Adrenal gland (tissue), 9 donors: ENCODE measurements at regions not wholly inside any gene's neighbourhood (a gene's known extent, or its start where the extent isn't known, plus 50 kb on each side); places are given as distances from the start of the nearest gene placed in this dataset.
A peak's percentile ranks its signal among the peaks of the same experiment; 100 is the strongest.

ENCODE experiments used
- DNase-seq, 7 donors: peaks; one replicate each; pipeline ENCODE4 v3.0.0-alpha.2; 2019 to 2020
- H3K27ac ChIP-seq, 5 donors: fragments of 200-600 bp; sonication (generic) in 4 of 5; 1 replicate in 3 of 5; 2 replicates in 2 of 5; pipeline versions ENCODE4 v1.5.1 to v1.8.0; 2016 to 2020; ENCODE audit warnings: mild to moderate bottlenecking in 1 of 5
- H3K27me3 ChIP-seq: fragments of 200-600 bp; 2 replicates; pipeline ENCODE4 v1.8.0; 2021
- H3K36me3 ChIP-seq, 2 donors: fragments of 200-600 bp; replicated peaks in 1 of 2; 1 replicate in 1 of 2; 2 replicates in 1 of 2; pipeline versions ENCODE4 v1.5.1 to v1.8.0; 2018 to 2022
- H3K4me1 ChIP-seq, 2 donors: fragments of 200-600 bp; replicated peaks in 1 of 2; 1 replicate in 1 of 2; 2 replicates in 1 of 2; pipeline versions ENCODE4 v1.5.1 to v1.8.0; 2018 to 2021
- H3K4me3 ChIP-seq, 4 donors: fragments of 200-600 bp; sonication (generic) in 3 of 4; one replicate each; pipeline ENCODE4 v1.5.1; 2016 to 2018
- H3K9me3 ChIP-seq, 3 donors: fragments of 200-600 bp; sonication (generic) in 1 of 3; replicated peaks in 1 of 3; 1 replicate in 2 of 3; 2 replicates in 1 of 3; pipeline versions ENCODE4 v1.5.1 to v1.8.0; 2016 to 2021
- POLR2A ChIP-seq, 2 donors: fragments of 450-650 bp; IDR thresholded peaks; one replicate each; pipeline ENCODE4 v1.6.1; 2017; ENCODE audit warnings: antibody characterized with exemption in 2 of 2, mild to moderate bottlenecking in 2 of 2, moderate library complexity in 1 of 2
- WGBS, 4 donors: extraction: QIAGEN DNeasy Blood & Tissue Kit in 2 of 4; methylation state at CpG; one replicate each; pipeline versions ENCODE4 v1.1.5 to v1.1.7; 2013 to 2017; 5-methylcytosine and 5-hydroxymethylcytosine counted together
- intact Hi-C, 2 donors: fragments of 100-400 bp; cut with DNase I; formaldehyde crosslinking; loops; one replicate each; pipeline versions ENCODE4 v1.14.1 to v1.15.0; 2022 to 2023
- TF ChIP-seq, protein P1 (sequence below), 6 experiments: fragments of 450-650 bp in 4 of 6; fragments of 200-600 bp in 2 of 6; sonication (generic) in 1 of 6; IDR thresholded peaks; 1 replicate in 5 of 6; 2 replicates in 1 of 6; pipeline versions ENCODE4 v1.5.1 to v1.8.0; 2016 to 2021; ENCODE audit warnings: antibody characterized with exemption in 6 of 6, mild to moderate bottlenecking in 2 of 6, moderate library complexity in 1 of 6
- donor health status: healthy with polysubstance abuse.
- donor health status: Bipolar disorder and iron deficiency.
- donor health status: DM: yes; HTN: yes; CAD: no.
- donor health status: DM: no; HTN: no; CAD: no.
- donor health status: DM: no; HTN: no; CAD: no.

DNA sequence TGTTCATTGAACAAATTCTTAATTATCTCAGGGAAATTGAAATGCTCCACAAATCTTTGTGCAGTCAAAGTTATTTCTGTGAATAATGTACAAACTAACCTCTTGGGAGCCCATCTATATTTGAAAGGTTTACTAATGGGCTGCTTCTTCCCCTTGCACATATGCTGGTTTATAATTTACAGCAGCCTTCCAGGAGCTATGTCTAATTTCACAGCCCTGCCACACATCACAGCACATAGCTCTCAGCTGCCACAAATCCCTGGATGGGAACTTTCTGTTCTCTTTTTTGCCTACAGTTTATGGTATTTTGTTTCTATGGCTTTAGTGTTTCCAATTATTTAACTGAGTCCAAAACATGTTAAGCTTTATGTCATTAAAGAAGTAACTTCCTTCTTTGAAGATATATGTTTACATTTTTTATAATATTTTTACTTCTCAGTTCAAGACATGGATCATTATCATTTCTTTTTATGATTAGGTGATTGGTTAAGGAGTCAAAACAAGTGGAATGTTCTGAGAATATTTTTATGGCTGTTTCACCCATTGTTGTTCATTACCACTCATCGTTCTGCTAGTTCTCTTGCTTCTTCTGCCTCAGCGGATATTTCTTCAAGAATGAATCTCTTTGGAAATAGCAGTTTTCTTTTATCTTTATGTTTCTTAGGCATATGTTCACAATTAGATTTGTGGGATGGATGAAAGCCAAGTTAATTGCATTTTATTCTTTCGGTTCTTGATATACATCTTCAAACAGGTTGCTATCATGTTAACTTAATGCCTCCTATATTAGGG is 475.6 kb upstream of the MIS18BP1 start:
- intact Hi-C loops, result no loop called here
- no peaks in the 10 kb centered on the region for H3K36me3 ChIP-seq
- H3K9me3 ChIP-seq, result no peaks in the 10 kb centered on the region
- no peak for DNase-seq
- no peak overlapping the region for H3K4me3 ChIP-seq
- TF ChIP-seq, protein P1, sequence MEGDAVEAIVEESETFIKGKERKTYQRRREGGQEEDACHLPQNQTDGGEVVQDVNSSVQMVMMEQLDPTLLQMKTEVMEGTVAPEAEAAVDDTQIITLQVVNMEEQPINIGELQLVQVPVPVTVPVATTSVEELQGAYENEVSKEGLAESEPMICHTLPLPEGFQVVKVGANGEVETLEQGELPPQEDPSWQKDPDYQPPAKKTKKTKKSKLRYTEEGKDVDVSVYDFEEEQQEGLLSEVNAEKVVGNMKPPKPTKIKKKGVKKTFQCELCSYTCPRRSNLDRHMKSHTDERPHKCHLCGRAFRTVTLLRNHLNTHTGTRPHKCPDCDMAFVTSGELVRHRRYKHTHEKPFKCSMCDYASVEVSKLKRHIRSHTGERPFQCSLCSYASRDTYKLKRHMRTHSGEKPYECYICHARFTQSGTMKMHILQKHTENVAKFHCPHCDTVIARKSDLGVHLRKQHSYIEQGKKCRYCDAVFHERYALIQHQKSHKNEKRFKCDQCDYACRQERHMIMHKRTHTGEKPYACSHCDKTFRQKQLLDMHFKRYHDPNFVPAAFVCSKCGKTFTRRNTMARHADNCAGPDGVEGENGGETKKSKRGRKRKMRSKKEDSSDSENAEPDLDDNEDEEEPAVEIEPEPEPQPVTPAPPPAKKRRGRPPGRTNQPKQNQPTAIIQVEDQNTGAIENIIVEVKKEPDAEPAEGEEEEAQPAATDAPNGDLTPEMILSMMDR (IDR thresholded peaks at IDR 0.05), result no peak
- TF ChIP-seq POLR2A (IDR thresholded peaks at IDR 0.05), result no peak
- WGBS, 4 donors, result 52 to 67% (median 54%) methylated on average over 3 of the region's 3 CpGs
- no peaks in the 10 kb centered on the region for H3K27me3 ChIP-seq
- no peak overlapping the region for H3K27ac ChIP-seq
- no peaks in the 10 kb centered on the region for H3K4me1 ChIP-seq

DNA sequence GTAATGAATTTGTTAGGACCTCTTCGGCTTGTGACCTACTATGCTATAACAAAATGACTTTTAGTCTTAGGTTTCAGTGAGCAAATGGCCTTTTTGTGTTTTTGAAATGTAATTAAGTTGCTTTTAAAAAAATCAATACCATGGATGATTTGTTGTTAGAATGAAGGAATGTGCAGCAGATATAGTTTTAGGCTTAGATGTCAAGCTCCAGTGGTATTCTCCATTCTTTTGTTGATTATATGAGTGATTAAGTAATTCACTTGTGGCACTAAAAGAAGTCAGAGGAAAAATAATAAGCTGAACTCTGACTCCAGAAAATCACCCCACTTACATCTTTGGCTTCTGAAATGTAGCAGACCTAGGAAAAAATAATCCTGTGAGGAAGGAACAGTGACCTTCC is 474.1 kb upstream of the MIS18BP1 start:
- H3K4me1 ChIP-seq, result no peaks in the 10 kb centered on the region
- H3K27me3 ChIP-seq, result no peaks in the 10 kb centered on the region
- no peaks in the 10 kb centered on the region for H3K36me3 ChIP-seq
- H3K27ac ChIP-seq, result no peak overlapping the region
- H3K4me3 ChIP-seq, result no peak overlapping the region
- no peaks in the 10 kb centered on the region for H3K9me3 ChIP-seq
- intact Hi-C loops, result no loop called here
- no peak for DNase-seq
- no peak for TF ChIP-seq POLR2A (IDR thresholded peaks at IDR 0.05)
- TF ChIP-seq, protein P1 (IDR thresholded peaks at IDR 0.05), result no peak
- WGBS, 4 donors, result 70 to 89% (median 81%) methylated on average over 1 of the region's 1 CpG

DNA sequence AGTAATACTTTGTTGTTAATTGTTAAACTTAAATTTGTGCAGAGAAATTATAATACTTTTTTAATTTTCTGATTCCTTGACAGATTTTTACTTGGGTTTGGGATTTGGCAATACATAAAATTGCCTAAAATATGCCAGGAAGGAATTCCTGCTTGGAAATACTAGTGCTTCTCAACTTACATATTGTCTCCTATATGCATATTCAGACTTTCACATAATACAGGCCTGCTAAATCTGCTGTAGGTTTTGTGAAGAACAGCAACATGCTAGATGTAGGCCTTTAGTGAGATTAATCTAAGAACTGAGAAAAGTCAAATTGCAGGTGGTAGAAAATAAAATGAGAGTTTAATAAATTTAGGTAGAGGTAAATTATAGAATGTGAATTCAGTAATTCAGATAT is 468.5 kb upstream of the MIS18BP1 start:
- no peak overlapping the region for H3K4me3 ChIP-seq
- DNase-seq, result no peak
- no peaks in the 10 kb centered on the region for H3K9me3 ChIP-seq
- no peak overlapping the region for H3K27ac ChIP-seq
- no peaks in the 10 kb centered on the region for H3K36me3 ChIP-seq
- H3K4me1 ChIP-seq, result no peaks in the 10 kb centered on the region
- TF ChIP-seq, protein P1 (IDR thresholded peaks at IDR 0.05), result no peak
- TF ChIP-seq POLR2A (IDR thresholded peaks at IDR 0.05), result no peak
- intact Hi-C loops, result no loop called here
- no peaks in the 10 kb centered on the region for H3K27me3 ChIP-seq

GRCh38 chr14:45716572-45716971 is 463.6 kb upstream of the MIS18BP1 start:
- Histone ChIP-seq H3K4me1 (no peaks in the 10 kb centered on the region), H3K27me3 (no peaks in the 10 kb centered on the region), H3K9me3 (no peaks in the 10 kb centered on the region), H3K36me3 (no peaks in the 10 kb centered on the region), H3K4me3 (no peak overlapping the region), H3K27ac (no peak overlapping the region)
- WGBS, 4 donors, result 26 to 39% (median 33%) methylated on average over 9 of the region's 9 CpGs
- intact Hi-C loops, result no loop called here
- DNase-seq, result peak in 3 of 7 donors; percentile 11 to 19 (median 13)
- no peak for TF ChIP-seq POLR2A (IDR thresholded peaks at IDR 0.05)
- TF ChIP-seq, protein P1 (IDR thresholded peaks at IDR 0.05), result peak in 2 of 6 experiments; percentile 27 to 45
